HepG2 (cell line): ENCODE measurements at regions not wholly inside any gene's neighbourhood (a gene's known extent, or its start where the extent isn't known, plus 50 kb on each side); places are given as distances from the start of the nearest gene placed in this dataset.
"Not testable (repeated sequence)": the region's sequence is repeated elsewhere in the genome, so short reads cannot be mapped to it uniquely, and the experiment has no call there.

Source experiments
- ATAC-seq: fragments of 200-7000 bp; cut with Tn5 transposase; 3 replicates; pipeline ENCODE4 v1.9.1; 2020; ENCODE audit warnings: mild to moderate bottlenecking, moderate library complexity
- BruUV-seq: library from RNA; stranded (reverse); fragments of 400-500 nt; replicated peaks from 2 replicates; lab custom pipeline; 2021; lab: Mats Ljungman, UMichigan
- CTCF ChIA-PET: fragments of 300-600 bp; formaldehyde crosslinking; extraction: SDS; loops from one replicate; lab custom pipeline; 2021; ENCODE audit warnings: low total read pairs, inconsistent platforms, low intra/inter-chr PET ratio; lab: Yijun Ruan, JAX
- POLR2A ChIA-PET: fragments of 350-600 bp; sonication (Branson Sonifier 250); formaldehyde crosslinking; loops from one replicate; lab custom pipeline; 2020; ENCODE audit warnings: antibody characterized with exemption, inconsistent platforms; lab: Yijun Ruan, JAX
- DNase-seq: peaks from one replicate; pipeline ENCODE4 v3.0.0-alpha.2; 2015; ENCODE audit warnings: low spot score
- FAIRE-seq: peaks from 3 replicates; lab custom pipeline; 2011; peaks lifted over from hg19 to GRCh38; lab: Jason Lieb, UNC
- H2AFZ ChIP-seq: one replicate; pipeline ENCODE4 v1.6.1; 2011; ENCODE audit warnings: low read length, inconsistent platforms
- H3K27ac ChIP-seq: fragments of 300-600 bp; 3 replicates; pipeline ENCODE4 v1.8.0; 2011; ENCODE audit warnings: mixed run types, mild to moderate bottlenecking, mixed read lengths, low read length, inconsistent platforms; ENCODE audit not compliant: insufficient read depth; ENCODE audit errors: extremely low read length
- H3K27me3 ChIP-seq, 2 experiments: fragments of 200-600 bp in 1 of 2; 2 replicates in 1 of 2; 3 replicates in 1 of 2; pipeline versions ENCODE4 v1.6.0 to v1.8.0; 2011; ENCODE audit warnings: low read length in 2 of 2, mild to moderate bottlenecking in 2 of 2, moderate library complexity in 2 of 2, inconsistent platforms in 1 of 2; ENCODE audit not compliant: insufficient read depth in 2 of 2, control insufficient read depth in 1 of 2
- H3K36me3 ChIP-seq, 2 experiments: fragments of 200-600 bp in 1 of 2; replicated peaks in 1 of 2; 2 replicates in 1 of 2; 3 replicates in 1 of 2; pipeline versions ENCODE4 v1.5.1 to v1.8.0; 2011; ENCODE audit warnings: low read length in 2 of 2, inconsistent platforms in 1 of 2; ENCODE audit not compliant: insufficient read depth in 2 of 2, control insufficient read depth in 1 of 2
- H3K4me1 ChIP-seq: 2 replicates; pipeline ENCODE4 v1.5.1; 2012; ENCODE audit warnings: low read length, inconsistent platforms; ENCODE audit not compliant: insufficient read depth
- H3K4me2 ChIP-seq: 2 replicates; pipeline ENCODE4 v1.6.0; 2011; ENCODE audit warnings: low read depth, low read length, inconsistent platforms
- H3K4me3 ChIP-seq, 3 experiments: fragments of 200-600 bp in 1 of 3; sonication (generic), shearing (Covaris generic) in 1 of 3; replicated peaks in 1 of 3; 2 replicates each; pipeline ENCODE4 v1.5.1; 2011 to 2016; ENCODE audit warnings: low read length in 3 of 3, inconsistent platforms in 2 of 3, low read depth in 2 of 3, mild to moderate bottlenecking in 2 of 3, control low read depth in 1 of 3, mixed read lengths in 1 of 3; ENCODE audit not compliant: insufficient read depth in 1 of 3
- H3K79me2 ChIP-seq: one replicate; pipeline ENCODE4 v1.6.1; 2011; ENCODE audit warnings: low read length, inconsistent platforms; ENCODE audit not compliant: insufficient read depth
- H3K9ac ChIP-seq: 2 replicates; pipeline ENCODE4 v1.6.0; 2011; ENCODE audit warnings: mild to moderate bottlenecking, low read depth, low read length, inconsistent platforms; ENCODE audit not compliant: insufficient read depth
- H3K9me3 ChIP-seq: 2 replicates; pipeline ENCODE4 v1.5.1; 2012; ENCODE audit warnings: mild to moderate bottlenecking, low read length
- H4K20me1 ChIP-seq: 2 replicates; pipeline ENCODE4 v1.6.0; 2011; ENCODE audit warnings: inconsistent platforms, mild to moderate bottlenecking, low read length, moderate library complexity; ENCODE audit not compliant: insufficient read depth
- AKNA ChIP-seq: sonication (generic); formaldehyde crosslinking; IDR thresholded peaks from 2 replicates; pipeline ENCODE4 v1.4.0; 2020; ENCODE audit warnings: missing genetic modification reagents, borderline replicate concordance
- FOXJ3 ChIP-seq: sonication (generic); formaldehyde crosslinking; IDR thresholded peaks from 2 replicates; pipeline ENCODE4 v1.4.0; 2020; ENCODE audit warnings: missing genetic modification reagents, mild to moderate bottlenecking, borderline replicate concordance
- GLI4 ChIP-seq: sonication (generic); formaldehyde crosslinking; IDR thresholded peaks from 2 replicates; pipeline ENCODE4 v1.5.1; 2020; ENCODE audit warnings: missing genetic modification reagents, mild to moderate bottlenecking, moderate library complexity, borderline replicate concordance
- MYPOP ChIP-seq: sonication (generic); formaldehyde crosslinking; IDR thresholded peaks from 2 replicates; pipeline ENCODE4 v1.8.1; 2023; ENCODE audit warnings: mild to moderate bottlenecking, moderate library complexity, missing genetic modification reagents
- RELA ChIP-seq: sonication (generic); formaldehyde crosslinking; IDR thresholded peaks from 2 replicates; pipeline ENCODE4 v1.4.0; 2020; ENCODE audit warnings: missing genetic modification reagents
- ZNF20 ChIP-seq: sonication (generic); formaldehyde crosslinking; IDR thresholded peaks from 2 replicates; pipeline ENCODE4 v1.4.0; 2020; ENCODE audit warnings: mild to moderate bottlenecking, moderate library complexity, missing genetic modification reagents
- ZNF260 ChIP-seq: sonication (generic); formaldehyde crosslinking; IDR thresholded peaks from 2 replicates; pipeline ENCODE4 v1.4.0; 2020; ENCODE audit warnings: missing genetic modification reagents, low read depth, mild to moderate bottlenecking, borderline replicate concordance
- ZNF572 ChIP-seq: sonication (generic); formaldehyde crosslinking; IDR thresholded peaks from 2 replicates; pipeline ENCODE4 v1.5.1; 2020; ENCODE audit warnings: mild to moderate bottlenecking, missing genetic modification reagents
- ZNF879 ChIP-seq: sonication (generic); formaldehyde crosslinking; IDR thresholded peaks from 2 replicates; pipeline ENCODE4 v1.8.1; 2023; ENCODE audit warnings: missing genetic modification reagents
- ZSCAN25 ChIP-seq: sonication (generic); formaldehyde crosslinking; IDR thresholded peaks from 2 replicates; pipeline ENCODE4 v1.8.0; 2022; ENCODE audit warnings: mild to moderate bottlenecking, missing genetic modification reagents
- WGBS: methylation state at CpG from one replicate; pipeline ENCODE4 v1.1.6; 2017; ENCODE audit warnings: low lambda C conversion rate; 5-methylcytosine and 5-hydroxymethylcytosine counted together
- in situ Hi-C: cut with HindIII; loops from 2 replicates; pipeline ENCODE4 v1.10.0; 2017; ENCODE audit warnings: low pct_unique_long_range_greater_than_20kb; ENCODE audit not compliant: extremely low pct_ligation_motif_present
- intact Hi-C: fragments of 100-400 bp; cut with micrococcal nuclease; formaldehyde crosslinking; loops from one replicate; pipeline ENCODE4 v1.10.0; 2022; ENCODE audit not compliant: unreplicated experiment

GRCh38 chr13:54132720-54133119 is 1104.1 kb downstream of the OLFM4 start:
- 30% methylated on average over 9 of the region's 9 CpGs for WGBS
- POLR2A ChIA-PET, DNase-seq, intact Hi-C loops, H4K20me1 ChIP-seq, BruUV-seq, in situ Hi-C loops, CTCF ChIA-PET, H3K4me2 ChIP-seq, H3K9ac ChIP-seq, H3K27ac ChIP-seq, H3K27me3 ChIP-seq, H2AFZ ChIP-seq, H3K36me3 ChIP-seq, FAIRE-seq, ATAC-seq, H3K79me2 ChIP-seq, H3K4me1 ChIP-seq, H3K4me3 ChIP-seq: not testable (repeated sequence)
- peaks cover 22% of the 10 kb centered on the region for H3K9me3 ChIP-seq

GRCh38 chr13:54133746-54134145 is 1105.1 kb downstream of the OLFM4 start:
- Histone ChIP-seq H4K20me1 (no peaks in the 10 kb centered on the region), H3K27me3 (no peaks in the 10 kb centered on the region), H3K9ac (no peak overlapping the region), H3K36me3 (no peaks in the 10 kb centered on the region), H3K4me2 (no peak overlapping the region), H3K4me1 (no peaks in the 10 kb centered on the region), H3K27ac (no peak overlapping the region), H3K4me3 (no peak overlapping the region), H3K9me3 (peaks cover 29% of the 10 kb centered on the region), H2AFZ (no peak overlapping the region), H3K79me2 (no peaks in the 10 kb centered on the region)
- CTCF ChIA-PET: no interaction called here
- no peak for DNase-seq
- WGBS: 8% methylated on average over 6 of the region's 6 CpGs
- no peak for ATAC-seq
- no peak for FAIRE-seq
- in situ Hi-C loops (no loop called here), intact Hi-C loops (no loop called here)
- BruUV-seq: no TSS peak
- POLR2A ChIA-PET: no interaction called here
- TF ChIP-seq GLI4 (CRISPR knock-in tag): no peak
- TF ChIP-seq RELA (CRISPR knock-in tag): no peak
- TF ChIP-seq AKNA (CRISPR knock-in tag): no peak
- TF ChIP-seq MYPOP (CRISPR knock-in tag): no peak
- no peak for TF ChIP-seq FOXJ3 (CRISPR knock-in tag)
- TF ChIP-seq ZSCAN25 (CRISPR knock-in tag): no peak
- no peak for TF ChIP-seq ZNF260
- TF ChIP-seq ZNF20 (CRISPR knock-in tag): no peak
- TF ChIP-seq ZNF572 (CRISPR knock-in tag): no peak
- TF ChIP-seq ZNF879 (CRISPR knock-in tag): no peak
